GM23338 (cell line): ENCODE measurements at regions not wholly inside any gene's neighbourhood (a gene's known extent, or its start where the extent isn't known, plus 50 kb on each side); places are given as distances from the start of the nearest gene placed in this dataset.

Experiments used
- ATAC-seq: fragments of 200-7000 bp; cut with Tn5 transposase; 3 replicates; pipeline ENCODE4 v1.9.1; 2020
- DNase-seq: peaks from one replicate; pipeline ENCODE4 v3.0.0-alpha.2; 2015; ENCODE audit warnings: low spot score
- H2AFZ ChIP-seq: fragments of 200-600 bp; sonication (generic); 2 replicates; pipeline ENCODE4 v1.8.0; 2016; ENCODE audit warnings: antibody characterized with exemption, mild to moderate bottlenecking, moderate library complexity
- H3F3A ChIP-seq: fragments of 200-600 bp; sonication (generic); replicated peaks from 2 replicates; pipeline ENCODE4 v1.8.0; 2017; ENCODE audit warnings: antibody characterized with exemption, mixed run types, low read depth
- H3K27ac ChIP-seq: fragments of 200-600 bp; sonication (generic); 2 replicates; pipeline ENCODE4 v1.6.1; 2016; ENCODE audit warnings: low read depth
- H3K27me3 ChIP-seq: fragments of 200-600 bp; sonication (generic); 2 replicates; pipeline ENCODE4 v1.8.0; 2016; ENCODE audit warnings: mild to moderate bottlenecking, mixed run types, moderate library complexity; ENCODE audit not compliant: insufficient read depth
- H3K36me3 ChIP-seq: fragments of 200-600 bp; sonication (generic); 2 replicates; pipeline ENCODE4 v1.8.0; 2016; ENCODE audit warnings: mild to moderate bottlenecking; ENCODE audit not compliant: insufficient read depth
- H3K4me1 ChIP-seq: fragments of 200-600 bp; sonication (generic); 2 replicates; pipeline ENCODE4 v1.8.0; 2016; ENCODE audit warnings: mild to moderate bottlenecking, moderate library complexity; ENCODE audit not compliant: insufficient read depth
- H3K4me2 ChIP-seq: fragments of 200-600 bp; sonication (generic); 2 replicates; pipeline ENCODE4 v1.7.1; 2017; ENCODE audit warnings: mixed run types
- H3K4me3 ChIP-seq: fragments of 200-600 bp; sonication (generic); 2 replicates; pipeline ENCODE4 v1.6.1; 2016; ENCODE audit warnings: mixed run types
- H3K79me2 ChIP-seq: fragments of 200-600 bp; sonication (generic); replicated peaks from 2 replicates; pipeline ENCODE4 v1.8.0; 2017; ENCODE audit warnings: mild to moderate bottlenecking; ENCODE audit not compliant: insufficient read depth
- H3K9me2 ChIP-seq: fragments of 200-600 bp; sonication (generic); 2 replicates; pipeline ENCODE4 v1.8.0; 2017; ENCODE audit not compliant: insufficient read depth
- H4K20me1 ChIP-seq: fragments of 200-600 bp; sonication (generic); replicated peaks from 2 replicates; pipeline ENCODE4 v1.8.0; 2017; ENCODE audit warnings: mild to moderate bottlenecking; ENCODE audit not compliant: insufficient read depth
- H3K27ac Mint-ChIP-seq: 2 replicates; pipeline ENCODE4 v1.8.0; 2020; ENCODE audit warnings: inconsistent platforms, mild to moderate bottlenecking, moderate library complexity, mixed read lengths
- H3K27me3 Mint-ChIP-seq: 3 replicates; pipeline ENCODE4 v1.8.0; 2022; ENCODE audit warnings: low read depth, mild to moderate bottlenecking, moderate library complexity, mixed read lengths, inconsistent platforms; ENCODE audit not compliant: insufficient read depth, poor library complexity
- H3K36me3 Mint-ChIP-seq: 3 replicates; pipeline ENCODE4 v1.8.0; 2021; ENCODE audit warnings: low read depth, mild to moderate bottlenecking, inconsistent platforms, moderate library complexity, mixed read lengths
- H3K4me1 Mint-ChIP-seq: 3 replicates; pipeline ENCODE4 v1.8.0; 2020; ENCODE audit warnings: mild to moderate bottlenecking, inconsistent platforms, mixed read lengths
- H3K4me3 Mint-ChIP-seq: 3 replicates; pipeline ENCODE4 v1.8.0; 2021; ENCODE audit warnings: moderate library complexity, mild to moderate bottlenecking, inconsistent platforms, mixed read lengths
- H3K9me3 Mint-ChIP-seq: 3 replicates; pipeline ENCODE4 v1.8.0; 2020; ENCODE audit warnings: moderate library complexity, mild to moderate bottlenecking, inconsistent platforms, mixed read lengths
- EZH2 ChIP-seq: fragments of 200-600 bp; sonication (generic); IDR thresholded peaks from one replicate; pipeline ENCODE4 v1.8.0; 2017; ENCODE audit warnings: antibody characterized with exemption, mild to moderate bottlenecking, low read depth; ENCODE audit not compliant: unreplicated experiment
- EZH2phosphoT487 ChIP-seq: fragments of 200-600 bp; sonication (generic); IDR thresholded peaks from one replicate; pipeline ENCODE4 v1.8.1; 2018; ENCODE audit warnings: antibody characterized with exemption; ENCODE audit not compliant: unreplicated experiment
- JUNB ChIP-seq: IDR thresholded peaks from one replicate; pipeline ENCODE4 v1.6.1; 2016; ENCODE audit warnings: antibody characterized with exemption; ENCODE audit not compliant: unreplicated experiment
- NANOG ChIP-seq: IDR thresholded peaks from 2 replicates; pipeline ENCODE4 v1.6.1; 2016; ENCODE audit warnings: antibody characterized with exemption, borderline replicate concordance
- POLR2AphosphoS5 ChIP-seq: IDR thresholded peaks from 2 replicates; pipeline ENCODE4 v1.6.1; 2016; ENCODE audit warnings: antibody characterized with exemption, low read depth
- TF ChIP-seq, protein P1 (sequence below): fragments of 250-450 bp; sonication (Bioruptor Pico); IDR thresholded peaks from 2 replicates; pipeline ENCODE4 v1.5.0; 2020; ENCODE audit warnings: mild to moderate bottlenecking, moderate library complexity
- TF ChIP-seq, protein P2 (sequence below): IDR thresholded peaks from one replicate; pipeline ENCODE4 v1.6.1; 2018; ENCODE audit warnings: antibody characterized with exemption; ENCODE audit not compliant: unreplicated experiment
- TF ChIP-seq, protein P3 (sequence below): IDR thresholded peaks from 2 replicates; pipeline ENCODE4 v1.6.1; 2016; ENCODE audit warnings: antibody characterized with exemption
- TF ChIP-seq, protein P4 (sequence below), 2 experiments: fragments of 200-600 bp in 1 of 2; sonication (generic) in 1 of 2; conservative IDR thresholded peaks; 2 replicates each; pipeline versions ENCODE4 v1.5.1 to v1.6.1; 2016 to 2017; ENCODE audit warnings: antibody characterized with exemption in 2 of 2, low read depth in 2 of 2, mild to moderate bottlenecking in 2 of 2, moderate library complexity in 1 of 2

DNA sequence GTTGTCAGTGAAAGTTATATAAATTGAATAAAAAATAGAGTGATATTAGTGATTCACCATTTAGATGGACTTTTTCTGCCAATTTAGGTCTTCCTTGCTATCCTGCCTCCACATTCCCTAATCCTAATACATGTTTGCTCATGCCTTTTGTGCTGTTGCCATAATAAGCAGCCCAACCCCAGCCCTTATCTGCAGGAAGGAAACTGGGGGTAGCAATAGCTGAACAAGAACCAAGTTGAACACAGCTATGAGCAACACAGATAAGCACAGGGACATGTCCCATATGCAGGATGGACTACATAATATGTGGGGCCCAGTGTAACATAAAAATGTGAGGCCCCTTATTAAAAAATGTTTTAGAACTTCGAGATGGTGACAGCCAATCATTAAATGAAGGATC lies 91.2 kb upstream of the AHR start (continued):
- TF ChIP-seq, protein P1, sequence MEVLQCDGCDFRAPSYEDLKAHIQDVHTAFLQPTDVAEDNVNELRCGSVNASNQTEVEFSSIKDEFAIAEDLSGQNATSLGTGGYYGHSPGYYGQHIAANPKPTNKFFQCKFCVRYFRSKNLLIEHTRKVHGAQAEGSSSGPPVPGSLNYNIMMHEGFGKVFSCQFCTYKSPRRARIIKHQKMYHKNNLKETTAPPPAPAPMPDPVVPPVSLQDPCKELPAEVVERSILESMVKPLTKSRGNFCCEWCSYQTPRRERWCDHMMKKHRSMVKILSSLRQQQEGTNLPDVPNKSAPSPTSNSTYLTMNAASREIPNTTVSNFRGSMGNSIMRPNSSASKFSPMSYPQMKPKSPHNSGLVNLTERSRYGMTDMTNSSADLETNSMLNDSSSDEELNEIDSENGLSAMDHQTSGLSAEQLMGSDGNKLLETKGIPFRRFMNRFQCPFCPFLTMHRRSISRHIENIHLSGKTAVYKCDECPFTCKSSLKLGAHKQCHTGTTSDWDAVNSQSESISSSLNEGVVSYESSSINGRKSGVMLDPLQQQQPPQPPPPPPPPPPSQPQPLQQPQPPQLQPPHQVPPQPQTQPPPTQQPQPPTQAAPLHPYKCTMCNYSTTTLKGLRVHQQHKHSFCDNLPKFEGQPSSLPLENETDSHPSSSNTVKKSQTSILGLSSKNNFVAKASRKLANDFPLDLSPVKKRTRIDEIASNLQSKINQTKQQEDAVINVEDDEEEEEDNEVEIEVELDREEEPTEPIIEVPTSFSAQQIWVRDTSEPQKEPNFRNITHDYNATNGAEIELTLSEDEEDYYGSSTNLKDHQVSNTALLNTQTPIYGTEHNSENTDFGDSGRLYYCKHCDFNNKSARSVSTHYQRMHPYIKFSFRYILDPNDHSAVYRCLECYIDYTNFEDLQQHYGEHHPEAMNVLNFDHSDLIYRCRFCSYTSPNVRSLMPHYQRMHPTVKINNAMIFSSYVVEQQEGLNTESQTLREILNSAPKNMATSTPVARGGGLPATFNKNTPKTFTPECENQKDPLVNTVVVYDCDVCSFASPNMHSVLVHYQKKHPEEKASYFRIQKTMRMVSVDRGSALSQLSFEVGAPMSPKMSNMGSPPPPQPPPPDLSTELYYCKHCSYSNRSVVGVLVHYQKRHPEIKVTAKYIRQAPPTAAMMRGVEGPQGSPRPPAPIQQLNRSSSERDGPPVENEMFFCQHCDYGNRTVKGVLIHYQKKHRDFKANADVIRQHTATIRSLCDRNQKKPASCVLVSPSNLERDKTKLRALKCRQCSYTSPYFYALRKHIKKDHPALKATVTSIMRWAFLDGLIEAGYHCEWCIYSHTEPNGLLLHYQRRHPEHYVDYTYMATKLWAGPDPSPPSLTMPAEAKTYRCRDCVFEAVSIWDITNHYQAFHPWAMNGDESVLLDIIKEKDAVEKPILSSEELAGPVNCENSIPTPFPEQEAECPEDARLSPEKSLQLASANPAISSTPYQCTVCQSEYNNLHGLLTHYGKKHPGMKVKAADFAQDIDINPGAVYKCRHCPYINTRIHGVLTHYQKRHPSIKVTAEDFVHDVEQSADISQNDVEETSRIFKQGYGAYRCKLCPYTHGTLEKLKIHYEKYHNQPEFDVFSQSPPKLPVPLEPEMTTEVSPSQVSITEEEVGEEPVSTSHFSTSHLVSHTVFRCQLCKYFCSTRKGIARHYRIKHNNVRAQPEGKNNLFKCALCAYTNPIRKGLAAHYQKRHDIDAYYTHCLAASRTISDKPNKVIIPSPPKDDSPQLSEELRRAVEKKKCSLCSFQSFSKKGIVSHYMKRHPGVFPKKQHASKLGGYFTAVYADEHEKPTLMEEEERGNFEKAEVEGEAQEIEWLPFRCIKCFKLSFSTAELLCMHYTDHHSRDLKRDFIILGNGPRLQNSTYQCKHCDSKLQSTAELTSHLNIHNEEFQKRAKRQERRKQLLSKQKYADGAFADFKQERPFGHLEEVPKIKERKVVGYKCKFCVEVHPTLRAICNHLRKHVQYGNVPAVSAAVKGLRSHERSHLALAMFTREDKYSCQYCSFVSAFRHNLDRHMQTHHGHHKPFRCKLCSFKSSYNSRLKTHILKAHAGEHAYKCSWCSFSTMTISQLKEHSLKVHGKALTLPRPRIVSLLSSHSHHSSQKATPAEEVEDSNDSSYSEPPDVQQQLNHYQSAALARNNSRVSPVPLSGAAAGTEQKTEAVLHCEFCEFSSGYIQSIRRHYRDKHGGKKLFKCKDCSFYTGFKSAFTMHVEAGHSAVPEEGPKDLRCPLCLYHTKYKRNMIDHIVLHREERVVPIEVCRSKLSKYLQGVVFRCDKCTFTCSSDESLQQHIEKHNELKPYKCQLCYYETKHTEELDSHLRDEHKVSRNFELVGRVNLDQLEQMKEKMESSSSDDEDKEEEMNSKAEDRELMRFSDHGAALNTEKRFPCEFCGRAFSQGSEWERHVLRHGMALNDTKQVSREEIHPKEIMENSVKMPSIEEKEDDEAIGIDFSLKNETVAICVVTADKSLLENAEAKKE (CRISPR knock-in tag): no peak
- TF ChIP-seq EZH2phosphoT487 (no peak), NANOG (no peak), EZH2 (no peak), JUNB (no peak)
- TF ChIP-seq, protein P2, sequence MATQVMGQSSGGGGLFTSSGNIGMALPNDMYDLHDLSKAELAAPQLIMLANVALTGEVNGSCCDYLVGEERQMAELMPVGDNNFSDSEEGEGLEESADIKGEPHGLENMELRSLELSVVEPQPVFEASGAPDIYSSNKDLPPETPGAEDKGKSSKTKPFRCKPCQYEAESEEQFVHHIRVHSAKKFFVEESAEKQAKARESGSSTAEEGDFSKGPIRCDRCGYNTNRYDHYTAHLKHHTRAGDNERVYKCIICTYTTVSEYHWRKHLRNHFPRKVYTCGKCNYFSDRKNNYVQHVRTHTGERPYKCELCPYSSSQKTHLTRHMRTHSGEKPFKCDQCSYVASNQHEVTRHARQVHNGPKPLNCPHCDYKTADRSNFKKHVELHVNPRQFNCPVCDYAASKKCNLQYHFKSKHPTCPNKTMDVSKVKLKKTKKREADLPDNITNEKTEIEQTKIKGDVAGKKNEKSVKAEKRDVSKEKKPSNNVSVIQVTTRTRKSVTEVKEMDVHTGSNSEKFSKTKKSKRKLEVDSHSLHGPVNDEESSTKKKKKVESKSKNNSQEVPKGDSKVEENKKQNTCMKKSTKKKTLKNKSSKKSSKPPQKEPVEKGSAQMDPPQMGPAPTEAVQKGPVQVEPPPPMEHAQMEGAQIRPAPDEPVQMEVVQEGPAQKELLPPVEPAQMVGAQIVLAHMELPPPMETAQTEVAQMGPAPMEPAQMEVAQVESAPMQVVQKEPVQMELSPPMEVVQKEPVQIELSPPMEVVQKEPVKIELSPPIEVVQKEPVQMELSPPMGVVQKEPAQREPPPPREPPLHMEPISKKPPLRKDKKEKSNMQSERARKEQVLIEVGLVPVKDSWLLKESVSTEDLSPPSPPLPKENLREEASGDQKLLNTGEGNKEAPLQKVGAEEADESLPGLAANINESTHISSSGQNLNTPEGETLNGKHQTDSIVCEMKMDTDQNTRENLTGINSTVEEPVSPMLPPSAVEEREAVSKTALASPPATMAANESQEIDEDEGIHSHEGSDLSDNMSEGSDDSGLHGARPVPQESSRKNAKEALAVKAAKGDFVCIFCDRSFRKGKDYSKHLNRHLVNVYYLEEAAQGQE: no peak

DNA sequence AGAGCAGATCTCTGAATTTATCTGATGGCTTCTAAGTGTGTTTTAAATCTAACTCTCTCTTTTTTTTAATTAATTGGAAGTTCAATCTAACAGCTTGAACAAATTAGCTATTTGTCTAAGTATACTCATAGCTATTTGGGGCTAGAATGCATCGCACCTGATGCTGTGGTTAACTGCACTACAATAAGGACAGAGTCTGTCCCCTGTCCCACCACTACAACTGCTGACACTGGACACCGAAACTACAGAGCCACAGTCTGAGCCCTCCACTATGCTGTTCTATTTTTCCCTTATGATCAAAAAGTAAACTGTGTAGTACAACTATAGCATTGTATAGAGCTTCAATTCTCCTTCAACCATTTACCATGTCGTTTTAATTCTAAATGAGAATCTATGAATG lies 89.4 kb upstream of the AHR start:
- no peak overlapping the region for H2AFZ ChIP-seq
- H3K4me3 ChIP-seq: no peak overlapping the region
- Mint-ChIP-seq H3K27me3 (no peaks in the 10 kb centered on the region), H3K4me1 (no peaks in the 10 kb centered on the region), H3K9me3 (no peaks in the 10 kb centered on the region), H3K27ac (no peak overlapping the region), H3K4me3 (no peak overlapping the region), H3K36me3 (no peaks in the 10 kb centered on the region)
- H3F3A ChIP-seq: no peaks in the 10 kb centered on the region
- ATAC-seq (no peak), DNase-seq (no peak)
- H3K27me3 ChIP-seq: no peaks in the 10 kb centered on the region
- no peaks in the 10 kb centered on the region for H3K36me3 ChIP-seq
- no peak overlapping the region for H3K4me2 ChIP-seq
- no peak overlapping the region for H3K27ac ChIP-seq
- H3K4me1 ChIP-seq: no peaks in the 10 kb centered on the region
- H3K9me2 ChIP-seq: no peaks in the 10 kb centered on the region; the same call in 1 of the 2 replicates
- H3K79me2 ChIP-seq: no peaks in the 10 kb centered on the region
- no peaks in the 10 kb centered on the region for H4K20me1 ChIP-seq
- TF ChIP-seq POLR2AphosphoS5 (no peak), EZH2 (no peak)
- TF ChIP-seq, protein P3, sequence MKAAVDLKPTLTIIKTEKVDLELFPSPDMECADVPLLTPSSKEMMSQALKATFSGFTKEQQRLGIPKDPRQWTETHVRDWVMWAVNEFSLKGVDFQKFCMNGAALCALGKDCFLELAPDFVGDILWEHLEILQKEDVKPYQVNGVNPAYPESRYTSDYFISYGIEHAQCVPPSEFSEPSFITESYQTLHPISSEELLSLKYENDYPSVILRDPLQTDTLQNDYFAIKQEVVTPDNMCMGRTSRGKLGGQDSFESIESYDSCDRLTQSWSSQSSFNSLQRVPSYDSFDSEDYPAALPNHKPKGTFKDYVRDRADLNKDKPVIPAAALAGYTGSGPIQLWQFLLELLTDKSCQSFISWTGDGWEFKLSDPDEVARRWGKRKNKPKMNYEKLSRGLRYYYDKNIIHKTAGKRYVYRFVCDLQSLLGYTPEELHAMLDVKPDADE: no peak
- TF ChIP-seq, protein P2: no peak
- TF ChIP-seq, protein P4, sequence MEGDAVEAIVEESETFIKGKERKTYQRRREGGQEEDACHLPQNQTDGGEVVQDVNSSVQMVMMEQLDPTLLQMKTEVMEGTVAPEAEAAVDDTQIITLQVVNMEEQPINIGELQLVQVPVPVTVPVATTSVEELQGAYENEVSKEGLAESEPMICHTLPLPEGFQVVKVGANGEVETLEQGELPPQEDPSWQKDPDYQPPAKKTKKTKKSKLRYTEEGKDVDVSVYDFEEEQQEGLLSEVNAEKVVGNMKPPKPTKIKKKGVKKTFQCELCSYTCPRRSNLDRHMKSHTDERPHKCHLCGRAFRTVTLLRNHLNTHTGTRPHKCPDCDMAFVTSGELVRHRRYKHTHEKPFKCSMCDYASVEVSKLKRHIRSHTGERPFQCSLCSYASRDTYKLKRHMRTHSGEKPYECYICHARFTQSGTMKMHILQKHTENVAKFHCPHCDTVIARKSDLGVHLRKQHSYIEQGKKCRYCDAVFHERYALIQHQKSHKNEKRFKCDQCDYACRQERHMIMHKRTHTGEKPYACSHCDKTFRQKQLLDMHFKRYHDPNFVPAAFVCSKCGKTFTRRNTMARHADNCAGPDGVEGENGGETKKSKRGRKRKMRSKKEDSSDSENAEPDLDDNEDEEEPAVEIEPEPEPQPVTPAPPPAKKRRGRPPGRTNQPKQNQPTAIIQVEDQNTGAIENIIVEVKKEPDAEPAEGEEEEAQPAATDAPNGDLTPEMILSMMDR (conservative IDR thresholded peaks at IDR 0.05; ENCODE audit: low read depth in 2 of 2): no peak
